ENCODE measurements at regions not wholly inside any gene's neighbourhood (a gene's known extent, or its start where the extent isn't known, plus 50 kb on each side); places are given as distances from the start of the nearest gene placed in this dataset.
"Not testable (repeated sequence)": the region's sequence is repeated elsewhere in the genome, so short reads cannot be mapped to it uniquely, and the experiment has no call there.

- Histone ChIP-seq H3K4me1 (ENCODE audit: low read depth) (no peaks in the 10 kb centered on the region), H3K36me3 (no peaks in the 10 kb centered on the region)
These were observed 1053.0 kb downstream of the TSN start for GRCh38 chr2:122808286-122808969.

GRCh38 chr2:122812214-122812613 is 1056.8 kb downstream of the TSN start:
- DNase-seq (ENCODE audit: low read depth in 1 of 2, low spot score in 1 of 2); H3K9me3 ChIP-seq (ENCODE audit: low read depth); H3K36me3 ChIP-seq; H3K27me3 ChIP-seq; H3K27ac ChIP-seq; H3K4me3 ChIP-seq; H3K4me1 ChIP-seq (ENCODE audit: low read depth): not testable (repeated sequence)

More at GRCh38 chr2:122808286-122808969, 1053.0 kb downstream of the TSN start:
- H3K4me3 ChIP-seq, result no peak overlapping the region
- no peak for DNase-seq (ENCODE audit: low read depth in 1 of 2, low spot score in 1 of 2)
- no peak for TF ChIP-seq CTCF (IDR thresholded peaks at IDR 0.05; ENCODE audit: low read depth, low read length)
- H3K27me3 ChIP-seq, result no peaks in the 10 kb centered on the region
- no peaks in the 10 kb centered on the region for H3K9me3 ChIP-seq (ENCODE audit: low read depth)
- no peak overlapping the region for H3K27ac ChIP-seq

GRCh38 chr2:122815120-122815519 is 1059.7 kb downstream of the TSN start:
- Histone ChIP-seq H3K9me3 (ENCODE audit: low read depth) (no peaks in the 10 kb centered on the region), H3K4me1 (ENCODE audit: low read depth) (no peaks in the 10 kb centered on the region), H3K36me3 (no peaks in the 10 kb centered on the region), H3K27me3 (no peaks in the 10 kb centered on the region), H3K27ac (no peak overlapping the region), H3K4me3 (no peak overlapping the region)
- no peak for TF ChIP-seq CTCF (IDR thresholded peaks at IDR 0.05; ENCODE audit: low read depth, low read length)
- DNase-seq (ENCODE audit: low read depth in 1 of 2, low spot score in 1 of 2), result no peak

- no peak for DNase-seq (ENCODE audit: low read depth in 1 of 2, low spot score in 1 of 2)
- H3K27ac ChIP-seq, result no peak overlapping the region
- no peaks in the 10 kb centered on the region for H3K36me3 ChIP-seq
- no peak for TF ChIP-seq CTCF (IDR thresholded peaks at IDR 0.05; ENCODE audit: low read depth, low read length)
- no peak overlapping the region for H3K4me3 ChIP-seq
- H3K9me3 ChIP-seq (ENCODE audit: low read depth), result no peaks in the 10 kb centered on the region
- H3K4me1 ChIP-seq (ENCODE audit: low read depth), result no peaks in the 10 kb centered on the region
- no peaks in the 10 kb centered on the region for H3K27me3 ChIP-seq
These were observed 1061.4 kb downstream of the TSN start for GRCh38 chr2:122816803-122817202.

GRCh38 chr2:122822319-122822718 is 1066.9 kb downstream of the TSN start:
- Histone ChIP-seq H3K4me3 (no peak overlapping the region), H3K36me3 (no peaks in the 10 kb centered on the region), H3K4me1 (ENCODE audit: low read depth) (no peaks in the 10 kb centered on the region), H3K9me3 (ENCODE audit: low read depth) (no peaks in the 10 kb centered on the region), H3K27ac (no peak overlapping the region), H3K27me3 (no peaks in the 10 kb centered on the region)
- no peak for TF ChIP-seq CTCF (IDR thresholded peaks at IDR 0.05; ENCODE audit: low read depth, low read length)
- DNase-seq (ENCODE audit: low read depth in 1 of 2, low spot score in 1 of 2), result no peak

GRCh38 chr2:122830157-122830556 is 1074.7 kb downstream of the TSN start:
- H3K4me3 ChIP-seq, result no peak overlapping the region
- no peak overlapping the region for H3K27ac ChIP-seq
- H3K36me3 ChIP-seq, result no peaks in the 10 kb centered on the region
- no peaks in the 10 kb centered on the region for H3K4me1 ChIP-seq (ENCODE audit: low read depth)
- no peak for TF ChIP-seq CTCF (IDR thresholded peaks at IDR 0.05; ENCODE audit: low read depth, low read length)
- H3K27me3 ChIP-seq, result no peaks in the 10 kb centered on the region
- no peak for DNase-seq (ENCODE audit: low read depth in 1 of 2, low spot score in 1 of 2)
- H3K9me3 ChIP-seq (ENCODE audit: low read depth), result no peaks in the 10 kb centered on the region
